GM04504 (cell line): ENCODE measurements at regions not wholly inside any gene's neighbourhood (a gene's known extent, or its start where the extent isn't known, plus 50 kb on each side); places are given as distances from the start of the nearest gene placed in this dataset.

Source experiments
- DNase-seq: peaks from one replicate; pipeline ENCODE4 v3.0.0-alpha.2; 2012; ENCODE audit warnings: low read depth

GRCh38 chr4:155515444-155516075 is 138.8 kb upstream of the MAP9 start:
- DNase-seq: no peak

- no peak for DNase-seq
These were observed 137.9 kb upstream of the MAP9 start for GRCh38 chr4:155514628-155515027.

DNA sequence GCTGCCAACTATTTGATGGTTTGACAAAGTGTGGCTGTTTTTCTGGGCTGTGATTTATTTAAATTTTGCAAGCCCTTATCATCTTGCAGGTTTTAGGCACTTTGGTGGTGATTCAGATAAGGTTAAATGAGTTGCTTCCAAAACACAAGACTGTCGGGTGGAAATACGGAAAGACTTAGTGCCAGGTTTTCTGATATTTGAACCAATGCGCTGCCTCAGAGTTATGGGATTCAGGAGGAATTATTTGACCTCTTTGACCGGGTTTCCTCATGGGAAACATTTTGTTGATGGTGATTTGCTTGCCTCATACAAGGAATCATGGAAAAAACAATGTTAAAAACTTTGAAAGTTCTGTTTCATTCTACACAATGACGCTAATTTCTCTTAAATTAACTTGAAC is 136.1 kb upstream of the MAP9 start:
- DNase-seq: no peak

GRCh38 chr4:155512046-155512445 is 135.3 kb upstream of the MAP9 start:
- no peak for DNase-seq

GRCh38 chr4:155510771-155511170 is 134.0 kb upstream of the MAP9 start:
- DNase-seq: no peak

DNA sequence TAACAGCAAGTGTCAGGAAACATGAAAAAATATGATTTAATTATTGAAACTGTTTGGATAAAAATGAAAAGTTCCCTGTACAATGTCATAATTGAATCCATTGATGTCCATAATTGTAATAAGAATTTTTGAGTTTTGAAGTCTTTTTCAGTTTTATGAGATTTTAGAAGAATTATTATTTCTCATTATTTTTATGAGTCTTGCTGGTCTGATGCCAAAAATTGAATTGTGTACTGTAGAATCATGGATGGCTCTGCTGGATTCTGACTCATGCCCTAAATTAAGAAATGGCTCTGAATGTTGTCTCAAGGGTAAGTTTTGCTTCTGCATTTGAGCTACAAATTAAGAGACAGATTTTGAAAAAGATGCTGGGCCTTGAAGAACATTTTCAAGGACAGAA is 132.8 kb upstream of the MAP9 start:
- DNase-seq: no peak

- no peak for DNase-seq
These were observed 130.0 kb upstream of the MAP9 start for GRCh38 chr4:155506745-155507144.

GRCh38 chr4:155505321-155505720 is 128.6 kb upstream of the MAP9 start:
- DNase-seq: no peak

GRCh38 chr4:155497306-155497705 is 120.5 kb upstream of the MAP9 start:
- no peak for DNase-seq

DNA sequence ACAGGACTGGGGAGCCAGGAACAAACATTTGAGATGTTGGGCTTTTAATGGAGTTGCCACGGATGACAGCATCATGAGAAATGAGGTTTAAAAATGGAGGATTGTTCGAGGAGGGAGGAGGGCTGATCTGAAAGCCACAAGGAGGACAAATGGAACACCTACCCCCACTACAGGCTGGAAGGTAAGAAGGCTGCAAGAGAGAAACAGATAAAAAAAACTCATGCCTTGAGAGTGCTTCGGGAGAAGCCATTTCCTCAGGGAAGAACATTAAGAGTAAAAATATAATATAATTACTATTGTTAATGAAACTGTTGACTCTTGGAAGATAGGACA is 119.5 kb upstream of the MAP9 start:
- no peak for DNase-seq

GRCh38 chr4:155495572-155496293 is 119.0 kb upstream of the MAP9 start:
- no peak for DNase-seq

DNA sequence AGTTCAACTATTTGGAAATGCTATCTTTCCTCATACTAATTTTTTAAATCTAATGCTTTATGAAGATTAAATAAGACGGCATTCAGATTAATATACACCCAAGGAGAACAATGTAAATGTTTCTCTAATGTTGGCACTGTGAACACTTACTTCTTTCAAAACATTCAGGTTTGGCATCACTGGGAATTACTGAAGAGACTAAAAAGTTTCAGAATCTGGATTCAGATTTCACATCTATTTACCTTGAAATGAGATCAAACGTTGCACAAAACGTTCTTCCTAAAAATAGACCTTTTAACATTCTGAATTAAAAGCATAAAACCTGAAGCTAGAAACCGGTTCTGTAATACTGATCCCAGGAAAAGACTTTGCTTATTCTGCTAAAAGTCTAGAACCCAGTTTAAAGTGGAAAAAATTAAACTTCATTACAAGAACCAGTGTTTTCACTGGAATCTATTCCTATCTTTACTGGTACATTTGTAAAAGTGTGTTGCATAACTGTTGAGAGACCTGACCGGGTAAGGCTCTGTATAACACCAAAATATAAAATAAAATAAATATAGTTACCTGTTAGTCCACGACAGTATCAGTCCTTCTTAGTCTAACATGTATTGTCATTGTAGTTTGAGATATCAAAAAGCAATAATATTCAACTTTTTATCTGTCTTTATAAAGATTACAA is 117.4 kb upstream of the MAP9 start:
- DNase-seq: no peak

DNA sequence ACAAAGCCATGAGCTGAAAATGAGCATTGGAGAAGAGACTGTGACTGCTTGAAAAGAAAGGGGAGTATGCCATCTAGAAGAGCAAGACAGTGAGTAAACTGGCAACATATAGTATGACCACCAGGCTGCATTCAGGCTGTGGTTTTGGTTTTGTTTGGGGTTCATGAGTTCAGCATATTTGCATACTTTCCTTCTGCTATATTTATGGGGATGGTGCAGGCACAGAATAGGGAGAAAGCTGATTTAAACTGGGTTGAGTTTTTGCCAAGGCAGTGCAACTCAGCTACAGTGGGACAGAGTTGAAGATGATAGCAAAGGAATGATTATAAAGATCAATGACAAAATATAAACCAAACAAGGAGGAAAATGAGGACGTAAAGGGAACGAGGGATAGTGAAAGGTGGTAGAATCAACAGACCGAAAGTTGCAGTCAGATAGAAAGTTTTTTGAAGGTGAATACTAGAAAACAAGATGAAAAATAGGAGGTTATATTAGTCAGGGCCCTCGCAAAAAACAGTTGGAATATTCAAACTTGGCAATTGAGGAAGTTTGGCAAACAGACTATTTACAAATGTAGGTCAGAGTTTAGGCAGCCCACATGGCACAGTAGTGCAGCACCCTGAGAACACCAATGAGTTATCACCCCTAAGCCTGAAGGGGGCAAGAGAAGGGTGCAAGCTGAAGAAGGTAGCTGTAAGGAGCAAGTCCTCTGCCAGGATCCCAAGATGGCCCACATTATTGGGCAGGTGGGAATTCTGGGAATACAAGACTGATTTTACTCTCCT is 114.8 kb upstream of the MAP9 start:
- DNase-seq: no peak

DNA sequence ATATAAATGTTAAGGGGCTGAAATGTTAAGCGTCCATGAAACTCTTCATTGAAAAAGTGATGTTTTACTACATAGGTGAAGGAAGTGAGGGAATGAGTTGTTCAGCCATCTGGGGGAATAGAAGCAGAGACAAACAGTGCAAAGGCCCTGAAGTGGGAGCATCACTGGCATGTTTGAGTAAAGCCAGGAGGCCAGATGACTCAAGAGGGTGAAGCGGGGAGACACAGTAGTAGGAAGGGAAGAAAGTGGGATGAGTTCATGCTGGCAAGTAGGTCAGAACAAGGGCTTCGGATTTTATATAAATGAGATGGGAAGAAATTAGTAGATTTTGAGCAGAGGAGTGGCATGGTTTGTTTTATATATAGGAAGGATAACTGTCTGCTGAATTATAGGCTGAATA is 112.5 kb upstream of the MAP9 start:
- DNase-seq: no peak

DNA sequence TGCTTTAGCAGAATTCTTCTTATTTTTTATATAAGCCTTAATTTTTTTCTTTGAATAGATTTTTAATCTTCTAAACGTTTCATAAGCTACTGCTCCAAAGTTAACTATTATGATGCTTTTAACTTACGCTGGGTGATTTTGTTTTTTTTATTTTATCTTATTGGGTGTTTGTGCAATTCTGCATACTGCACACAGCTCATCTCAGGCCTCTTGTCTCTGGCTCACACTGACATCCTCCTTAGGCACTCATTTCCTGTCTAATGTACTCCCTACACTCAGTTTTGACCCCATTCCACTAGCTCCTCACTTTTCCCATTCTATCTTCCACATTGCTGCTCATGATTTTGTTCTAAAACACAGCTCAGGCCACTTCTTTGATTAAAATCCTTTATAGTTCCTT is 111.9 kb upstream of the MAP9 start:
- no peak for DNase-seq

DNA sequence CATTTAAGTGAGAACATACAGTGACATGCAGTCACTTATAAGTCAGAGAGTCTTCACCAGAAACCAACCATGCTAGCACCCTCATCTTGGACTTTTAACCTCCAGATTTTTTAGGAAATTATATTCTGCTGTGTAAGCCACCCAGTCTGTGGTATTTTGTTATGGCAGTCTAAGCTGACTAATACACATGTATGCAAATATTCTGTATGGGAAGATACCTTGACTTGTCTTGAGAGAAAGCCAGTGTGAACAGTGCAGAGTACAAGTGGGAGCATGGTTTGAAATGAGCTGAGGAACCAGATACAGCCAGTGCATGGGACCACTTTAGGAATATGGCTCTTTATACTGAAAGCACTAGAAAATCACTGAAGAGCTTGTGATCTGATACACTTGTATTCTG is 110.4 kb upstream of the MAP9 start:
- DNase-seq: no peak

- no peak for DNase-seq
These were observed 104.4 kb upstream of the MAP9 start for GRCh38 chr4:155481150-155481549.

DNA sequence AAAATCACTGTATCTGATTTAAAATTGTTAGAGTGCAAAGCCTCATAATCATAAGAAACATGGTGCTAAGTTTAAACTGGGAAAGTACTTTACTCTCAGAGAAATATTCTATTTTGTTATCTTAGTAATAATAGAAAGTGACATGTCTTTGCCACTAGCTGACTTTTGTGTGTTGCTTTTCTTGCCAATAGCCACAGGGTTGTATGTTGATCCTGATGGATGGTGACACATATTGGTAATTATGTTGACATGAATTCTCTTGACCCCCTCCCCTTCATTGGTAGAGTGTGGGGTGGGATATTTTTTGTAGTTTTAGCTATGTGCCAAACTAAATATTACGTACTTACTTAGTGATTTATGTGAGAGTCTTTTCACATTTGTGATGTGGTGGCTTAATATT is 103.1 kb upstream of the MAP9 start:
- no peak for DNase-seq

- no peak for DNase-seq
These were observed 101.6 kb upstream of the MAP9 start for GRCh38 chr4:155478336-155478835.

DNA sequence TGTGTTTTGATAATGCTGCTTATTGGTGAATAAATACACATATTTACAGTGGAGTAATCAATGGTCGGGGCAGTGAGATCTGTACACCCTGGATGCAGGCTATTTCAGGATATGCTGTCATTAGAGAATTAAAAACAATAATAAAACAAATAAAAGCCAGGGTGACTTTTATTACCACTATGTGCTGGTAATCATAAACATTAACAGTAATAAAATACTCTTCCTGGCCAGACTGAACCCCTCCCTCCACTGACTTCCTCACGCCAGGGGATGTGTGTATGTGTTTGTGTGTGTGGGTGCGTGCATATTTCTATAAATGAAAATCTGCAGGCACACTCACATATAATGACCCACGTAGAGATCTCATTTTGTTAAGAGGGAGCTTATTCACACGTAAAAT is 98.0 kb upstream of the MAP9 start:
- no peak for DNase-seq

- DNase-seq: no peak
These were observed 96.8 kb upstream of the MAP9 start for GRCh38 chr4:155473420-155474095.

GRCh38 chr4:155468282-155468681 is 91.5 kb upstream of the MAP9 start:
- no peak for DNase-seq
